ENCODE measurements at regions not wholly inside any gene's neighbourhood (a gene's known extent, or its start where the extent isn't known, plus 50 kb on each side); places are given as distances from the start of the nearest gene placed in this dataset.

DNA sequence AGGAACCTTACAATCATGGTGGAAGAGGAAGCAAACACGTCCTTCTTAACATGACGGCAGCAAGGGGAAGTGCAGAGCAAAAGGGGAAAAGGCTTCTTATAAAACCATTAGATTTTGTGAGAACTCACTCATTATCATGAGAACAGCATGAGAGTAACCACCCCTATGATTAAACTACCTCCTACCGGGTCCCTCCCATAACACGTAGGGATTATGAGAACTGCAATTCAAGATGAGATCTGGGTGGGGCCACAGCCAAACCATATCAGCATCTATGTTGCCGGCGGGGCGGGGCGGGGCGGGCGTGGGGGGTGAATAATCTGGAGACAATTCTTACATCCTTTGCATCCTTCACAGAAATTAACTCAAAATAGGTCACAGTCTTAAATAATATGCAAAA lies 58.8 kb upstream of the GFPT2 start:
- TF ChIP-seq, protein P1, sequence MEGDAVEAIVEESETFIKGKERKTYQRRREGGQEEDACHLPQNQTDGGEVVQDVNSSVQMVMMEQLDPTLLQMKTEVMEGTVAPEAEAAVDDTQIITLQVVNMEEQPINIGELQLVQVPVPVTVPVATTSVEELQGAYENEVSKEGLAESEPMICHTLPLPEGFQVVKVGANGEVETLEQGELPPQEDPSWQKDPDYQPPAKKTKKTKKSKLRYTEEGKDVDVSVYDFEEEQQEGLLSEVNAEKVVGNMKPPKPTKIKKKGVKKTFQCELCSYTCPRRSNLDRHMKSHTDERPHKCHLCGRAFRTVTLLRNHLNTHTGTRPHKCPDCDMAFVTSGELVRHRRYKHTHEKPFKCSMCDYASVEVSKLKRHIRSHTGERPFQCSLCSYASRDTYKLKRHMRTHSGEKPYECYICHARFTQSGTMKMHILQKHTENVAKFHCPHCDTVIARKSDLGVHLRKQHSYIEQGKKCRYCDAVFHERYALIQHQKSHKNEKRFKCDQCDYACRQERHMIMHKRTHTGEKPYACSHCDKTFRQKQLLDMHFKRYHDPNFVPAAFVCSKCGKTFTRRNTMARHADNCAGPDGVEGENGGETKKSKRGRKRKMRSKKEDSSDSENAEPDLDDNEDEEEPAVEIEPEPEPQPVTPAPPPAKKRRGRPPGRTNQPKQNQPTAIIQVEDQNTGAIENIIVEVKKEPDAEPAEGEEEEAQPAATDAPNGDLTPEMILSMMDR (IDR thresholded peaks at IDR 0.05), result no peak
- TF ChIP-seq POLR2A (IDR thresholded peaks at IDR 0.05), result no peak
